Heart left ventricle (tissue), 16 donors: ENCODE measurements at regions not wholly inside any gene's neighbourhood (a gene's known extent, or its start where the extent isn't known, plus 50 kb on each side); places are given as distances from the start of the nearest gene placed in this dataset.
"Not testable (repeated sequence)": the region's sequence is repeated elsewhere in the genome, so short reads cannot be mapped to it uniquely, and the experiment has no call there.

Experiments
- ATAC-seq, 4 donors: fragments of 200-7000 bp; cut with Tn5 transposase; one replicate each; pipeline ENCODE4 v1.9.1; 2020 to 2022; ENCODE audit warnings: moderate library complexity in 4 of 4, mild to moderate bottlenecking in 3 of 4, moderate number of reproducible peaks in 1 of 4
- DNase-seq, 5 donors: peaks; one replicate each; pipeline ENCODE4 v3.0.0-alpha.2; 2020
- H3K27ac ChIP-seq, 12 donors: fragments of 200-600 bp; sonication (generic) in 4 of 12; one replicate each; pipeline versions ENCODE4 v1.5.0 to v1.8.0; 2016 to 2022; ENCODE audit warnings: mild to moderate bottlenecking in 2 of 12
- H3K27me3 ChIP-seq, 9 donors: fragments of 200-600 bp; sonication (generic) in 2 of 9; one replicate each; pipeline versions ENCODE4 v1.5.1 to v1.8.0; 2016 to 2022; ENCODE audit warnings: mild to moderate bottlenecking in 3 of 9
- H3K36me3 ChIP-seq, 9 donors: fragments of 200-600 bp; sonication (generic) in 2 of 9; one replicate each; pipeline versions ENCODE4 v1.5.0 to v1.8.0; 2018 to 2022; ENCODE audit warnings: mild to moderate bottlenecking in 2 of 9
- H3K4me1 ChIP-seq, 12 donors: fragments of 200-600 bp; sonication (generic) in 4 of 12; one replicate each; pipeline versions ENCODE4 v1.5.0 to v1.8.0; 2016 to 2022; ENCODE audit warnings: mild to moderate bottlenecking in 3 of 12
- H3K4me3 ChIP-seq, 12 donors: fragments of 200-600 bp; sonication (generic) in 4 of 12; one replicate each; pipeline versions ENCODE4 v1.5.0 to v1.8.0; 2017 to 2022; ENCODE audit warnings: mild to moderate bottlenecking in 9 of 12, moderate library complexity in 4 of 12
- H3K9me3 ChIP-seq, 12 donors: fragments of 200-600 bp; sonication (generic) in 4 of 12; one replicate each; pipeline versions ENCODE4 v1.5.0 to v1.8.0; 2016 to 2022; ENCODE audit warnings: mild to moderate bottlenecking in 1 of 12
- POLR2A ChIP-seq, 2 donors: fragments of 450-650 bp; IDR thresholded peaks; one replicate each; pipeline ENCODE4 v1.6.1; 2017; ENCODE audit warnings: antibody characterized with exemption in 2 of 2, mild to moderate bottlenecking in 2 of 2, moderate library complexity in 2 of 2
- WGBS, 4 donors: extraction: QIAGEN DNeasy Blood & Tissue Kit in 2 of 4; methylation state at CpG; one replicate each; pipeline versions ENCODE4 v1.1.5 to v1.1.7; 2013 to 2018; 5-methylcytosine and 5-hydroxymethylcytosine counted together
- intact Hi-C, 10 donors: fragments of 100-400 bp; cut with DNase I; formaldehyde crosslinking; loops; one replicate each; pipeline versions ENCODE4 v1.11.1 to v1.14.2; 2022
- TF ChIP-seq, protein P1 (sequence below), 12 donors: fragments of 200-600 bp; sonication (generic) in 4 of 12; IDR thresholded peaks; one replicate each; pipeline versions ENCODE4 v1.5.0 to v1.8.0; 2018 to 2022; ENCODE audit warnings: antibody characterized with exemption in 12 of 12, mild to moderate bottlenecking in 5 of 12
- donor health status: ischemic (EF 13 %, LVEDD 7.1; RV severe dilation, severe dysfunction).
- donor health status: healthy with polysubstance abuse.
- donor health status: DM: no; HTN: yes; CAD: no.
- donor health status: DM: no; HTN: no; CAD: no.
- donor health status: ischemic (EF 25% LVEDD 6.9; RV normal size, moderate dysfunction).
- donor health status: ischemic (EF 25% LVEDD 5.7; RV mildly dilated, moderate dysfunction).
- donor health status: healthy.
- donor health status: DM: yes; HTN: yes; CAD: no.
- donor health status: ischemic (EF 35%, LVEDD 5.7; RV mildly dilated, moderate dysfunction).
- donor health status: nonischemic (EF 11% LVEDD 7.7; RV severe dilation, severe dysfunction).
- donor health status: DM: yes; HTN: yes; CAD: no.
- donor health status: PGD.
- donor health status: ischemic (EF 29% LVEDD 5.4; RV normal size, mild dysfunction).
- donor health status: nonischemic (EF 23%, LVEDD 6.1; RV moderate dilation, normal function).

GRCh38 chr15:35271371-35272043 is 186.4 kb upstream of the NANOGP8 start:
- Histone ChIP-seq H3K9me3 (peaks cover 0 to 20% (median 0%) of the 10 kb centered on the region in 12 donors), H3K36me3 (no peaks in the 10 kb centered on the region), H3K27ac (no peak overlapping the region), H3K27me3 (no peaks in the 10 kb centered on the region), H3K4me1 (no peaks in the 10 kb centered on the region), H3K4me3 (no peak overlapping the region)
- DNase-seq (no peak), ATAC-seq (no peak)
- intact Hi-C loops, result no loop called here
- 79 to 85% (median 82%) methylated on average over 4 of the region's 4 CpGs for WGBS, 4 donors
- TF ChIP-seq, protein P1, sequence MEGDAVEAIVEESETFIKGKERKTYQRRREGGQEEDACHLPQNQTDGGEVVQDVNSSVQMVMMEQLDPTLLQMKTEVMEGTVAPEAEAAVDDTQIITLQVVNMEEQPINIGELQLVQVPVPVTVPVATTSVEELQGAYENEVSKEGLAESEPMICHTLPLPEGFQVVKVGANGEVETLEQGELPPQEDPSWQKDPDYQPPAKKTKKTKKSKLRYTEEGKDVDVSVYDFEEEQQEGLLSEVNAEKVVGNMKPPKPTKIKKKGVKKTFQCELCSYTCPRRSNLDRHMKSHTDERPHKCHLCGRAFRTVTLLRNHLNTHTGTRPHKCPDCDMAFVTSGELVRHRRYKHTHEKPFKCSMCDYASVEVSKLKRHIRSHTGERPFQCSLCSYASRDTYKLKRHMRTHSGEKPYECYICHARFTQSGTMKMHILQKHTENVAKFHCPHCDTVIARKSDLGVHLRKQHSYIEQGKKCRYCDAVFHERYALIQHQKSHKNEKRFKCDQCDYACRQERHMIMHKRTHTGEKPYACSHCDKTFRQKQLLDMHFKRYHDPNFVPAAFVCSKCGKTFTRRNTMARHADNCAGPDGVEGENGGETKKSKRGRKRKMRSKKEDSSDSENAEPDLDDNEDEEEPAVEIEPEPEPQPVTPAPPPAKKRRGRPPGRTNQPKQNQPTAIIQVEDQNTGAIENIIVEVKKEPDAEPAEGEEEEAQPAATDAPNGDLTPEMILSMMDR (IDR thresholded peaks at IDR 0.05), result no peak
- TF ChIP-seq POLR2A (IDR thresholded peaks at IDR 0.05), result no peak

DNA sequence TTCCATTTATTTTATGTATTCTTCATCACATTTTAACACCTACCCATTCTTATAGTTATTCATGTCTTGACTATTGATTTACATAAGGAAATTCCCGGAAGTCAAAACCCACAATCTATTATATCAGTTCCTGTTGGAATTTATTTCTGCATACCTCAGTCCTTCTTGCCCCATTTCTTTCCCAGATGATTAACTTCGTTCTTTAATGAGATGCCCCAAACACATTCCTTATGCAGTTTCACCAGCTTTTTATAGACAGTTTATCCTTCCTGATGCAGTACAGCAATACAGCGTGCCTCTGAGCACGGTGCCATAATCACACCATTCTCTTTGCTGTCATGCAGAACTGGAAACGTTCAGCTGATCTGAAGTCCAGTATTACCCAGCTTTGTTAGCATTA is 175.8 kb upstream of the NANOGP8 start:
- DNase-seq, result no peak
- Histone ChIP-seq H3K9me3 (no peaks in the 10 kb centered on the region), H3K27me3 (no peaks in the 10 kb centered on the region), H3K36me3 (no peaks in the 10 kb centered on the region), H3K27ac (no peak overlapping the region), H3K4me3 (no peak overlapping the region), H3K4me1 (no peaks in the 10 kb centered on the region)
- no peak for ATAC-seq
- WGBS, 4 donors, result 78 to 85% (median 80%) methylated on average over 5 of the region's 5 CpGs
- intact Hi-C loops, result no loop called here
- TF ChIP-seq POLR2A (IDR thresholded peaks at IDR 0.05), result no peak
- TF ChIP-seq, protein P1 (IDR thresholded peaks at IDR 0.05), result no peak

DNA sequence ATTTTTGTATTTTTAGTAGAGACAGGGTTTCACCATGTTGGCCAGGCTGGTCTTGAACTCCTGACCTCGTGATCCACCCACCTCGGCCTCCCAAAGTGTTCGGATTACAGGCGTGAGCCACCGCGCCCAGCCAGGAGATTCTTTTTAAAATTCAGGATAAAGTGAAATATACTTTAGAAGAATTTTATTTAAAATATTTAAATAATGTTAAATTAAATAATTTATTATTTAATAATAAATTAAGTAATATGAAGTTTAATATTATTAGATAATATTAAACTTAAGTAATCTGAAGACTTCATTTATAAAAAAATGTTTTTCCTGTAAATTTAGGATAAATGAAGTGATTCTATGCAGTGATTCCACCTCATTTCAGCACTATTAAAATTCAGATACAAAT is 175.2 kb upstream of the NANOGP8 start:
- 90 to 98% (median 94%) methylated on average over 6 of the region's 6 CpGs for WGBS, 4 donors
- H3K9me3 ChIP-seq, intact Hi-C loops, H3K27ac ChIP-seq, H3K4me3 ChIP-seq, H3K27me3 ChIP-seq, H3K36me3 ChIP-seq, DNase-seq, H3K4me1 ChIP-seq, ATAC-seq: not testable (repeated sequence)

DNA sequence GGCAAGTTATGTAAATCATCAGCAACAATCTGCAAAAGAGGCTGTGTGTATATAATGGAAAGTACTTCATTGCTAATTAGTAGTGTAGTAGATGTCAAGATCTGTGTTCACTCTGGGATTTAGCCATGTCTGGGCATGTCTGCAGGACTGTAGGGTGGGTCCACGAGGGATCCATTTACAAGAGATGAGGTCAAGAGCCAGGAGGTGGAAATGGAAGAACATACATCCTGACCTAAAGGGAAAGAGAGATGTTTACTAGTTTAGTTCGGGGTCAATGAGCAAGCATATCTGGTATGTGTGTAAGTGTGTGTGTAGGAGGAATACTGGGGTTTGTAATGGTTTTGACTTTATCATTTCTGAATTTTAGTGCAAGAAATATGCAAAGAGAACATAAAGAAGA is 171.5 kb upstream of the NANOGP8 start:
- Histone ChIP-seq H3K36me3 (no peaks in the 10 kb centered on the region), H3K27ac (no peak overlapping the region), H3K9me3 (no peaks in the 10 kb centered on the region), H3K4me3 (no peak overlapping the region), H3K27me3 (no peaks in the 10 kb centered on the region), H3K4me1 (no peaks in the 10 kb centered on the region)
- DNase-seq, result no peak
- WGBS, 4 donors, result 62 to 78% (median 73%) methylated on average over 2 of the region's 2 CpGs
- TF ChIP-seq, protein P1 (IDR thresholded peaks at IDR 0.05), result no peak
- no peak for TF ChIP-seq POLR2A (IDR thresholded peaks at IDR 0.05)
- ATAC-seq, result no peak
- intact Hi-C loops, result no loop called here

GRCh38 chr15:35256141-35256540 is 171.0 kb upstream of the NANOGP8 start:
- no peaks in the 10 kb centered on the region for H3K9me3 ChIP-seq
- no peak overlapping the region for H3K27ac ChIP-seq
- H3K27me3 ChIP-seq, result no peaks in the 10 kb centered on the region
- ATAC-seq (no peak), DNase-seq (no peak)
- TF ChIP-seq, protein P1 (IDR thresholded peaks at IDR 0.05), result no peak
- no peak for TF ChIP-seq POLR2A (IDR thresholded peaks at IDR 0.05)
- 26 to 58% (median 43%) methylated on average over 2 of the region's 2 CpGs for WGBS, 4 donors
- H3K4me1 ChIP-seq, result no peaks in the 10 kb centered on the region
- intact Hi-C loops, result no loop called here
- no peak overlapping the region for H3K4me3 ChIP-seq
- H3K36me3 ChIP-seq, result no peaks in the 10 kb centered on the region

GRCh38 chr15:35254908-35255307 is 169.8 kb upstream of the NANOGP8 start:
- WGBS, 4 donors, result 87 to 94% (median 89%) methylated on average over 5 of the region's 5 CpGs
- DNase-seq, H3K9me3 ChIP-seq, H3K4me1 ChIP-seq, H3K36me3 ChIP-seq, H3K27ac ChIP-seq, H3K4me3 ChIP-seq, intact Hi-C loops, ATAC-seq, H3K27me3 ChIP-seq: not testable (repeated sequence)
